Activated naive CD8-positive, alpha-beta T cell treated with anti-CD3 and anti-CD28 coated beads for 36 hours (primary cell): ENCODE measurements at regions not wholly inside any gene's neighbourhood (a gene's known extent, or its start where the extent isn't known, plus 50 kb on each side); places are given as distances from the start of the nearest gene placed in this dataset.
"Not testable (repeated sequence)": the region's sequence is repeated elsewhere in the genome, so short reads cannot be mapped to it uniquely, and the experiment has no call there.

ENCODE experiments used
- DNase-seq: peaks from one replicate; pipeline ENCODE4 v3.0.0; 2021
- H3K27ac Mint-ChIP-seq: one replicate; pipeline ENCODE4 v1.8.0; 2022; ENCODE audit warnings: mild to moderate bottlenecking, moderate library complexity, mixed read lengths
- H3K27me3 Mint-ChIP-seq: one replicate; pipeline ENCODE4 v1.8.0; 2022; ENCODE audit warnings: mild to moderate bottlenecking, mixed read lengths
- H3K36me3 Mint-ChIP-seq: one replicate; pipeline ENCODE4 v1.8.0; 2021; ENCODE audit warnings: mild to moderate bottlenecking, mixed read lengths
- H3K4me1 Mint-ChIP-seq: one replicate; pipeline ENCODE4 v1.8.0; 2021; ENCODE audit warnings: mixed read lengths
- H3K4me3 Mint-ChIP-seq: one replicate; pipeline ENCODE4 v1.8.0; 2022; ENCODE audit warnings: mild to moderate bottlenecking, moderate library complexity, mixed read lengths
- H3K9me3 Mint-ChIP-seq: one replicate; pipeline ENCODE4 v1.8.0; 2022; ENCODE audit warnings: mixed read lengths

DNA sequence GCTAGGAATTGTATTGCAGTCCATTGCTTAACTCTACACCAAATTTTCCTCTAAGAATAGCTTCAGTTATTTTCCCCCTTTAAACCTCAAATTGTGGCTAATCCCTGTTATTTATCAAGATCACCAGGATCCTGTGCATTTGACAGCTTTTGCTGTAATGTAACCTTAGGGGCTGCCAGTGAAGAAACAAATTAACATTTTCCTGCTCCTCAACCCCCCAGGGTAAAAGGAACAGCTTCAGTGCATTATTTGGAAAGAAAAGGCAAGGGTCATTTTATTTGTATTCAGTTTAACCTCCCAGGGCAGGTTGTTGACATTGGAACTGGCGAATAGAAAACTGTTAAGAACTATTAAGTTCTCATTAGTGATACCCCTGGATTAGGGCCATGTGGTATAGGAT, 57.0 kb downstream of the PCDH20 start:
- H3K27ac Mint-ChIP-seq, result no peak overlapping the region
- H3K27me3 Mint-ChIP-seq, result no peaks in the 10 kb centered on the region
- H3K4me1 Mint-ChIP-seq, result no peaks in the 10 kb centered on the region
- H3K9me3 Mint-ChIP-seq, result peaks cover 9% of the 10 kb centered on the region
- H3K36me3 Mint-ChIP-seq, result no peaks in the 10 kb centered on the region
- no peak overlapping the region for H3K4me3 Mint-ChIP-seq
- DNase-seq, result no peak

- H3K4me1 Mint-ChIP-seq, result no peaks in the 10 kb centered on the region
- peaks cover 2% of the 10 kb centered on the region for H3K9me3 Mint-ChIP-seq
- H3K27ac Mint-ChIP-seq, result no peak overlapping the region
- no peaks in the 10 kb centered on the region for H3K36me3 Mint-ChIP-seq
- H3K27me3 Mint-ChIP-seq, result no peaks in the 10 kb centered on the region
- H3K4me3 Mint-ChIP-seq, result no peak overlapping the region
- DNase-seq, result no peak
Measured at GRCh38 chr13:61350341-61350740, 65.3 kb downstream of the PCDH20 start.

DNA sequence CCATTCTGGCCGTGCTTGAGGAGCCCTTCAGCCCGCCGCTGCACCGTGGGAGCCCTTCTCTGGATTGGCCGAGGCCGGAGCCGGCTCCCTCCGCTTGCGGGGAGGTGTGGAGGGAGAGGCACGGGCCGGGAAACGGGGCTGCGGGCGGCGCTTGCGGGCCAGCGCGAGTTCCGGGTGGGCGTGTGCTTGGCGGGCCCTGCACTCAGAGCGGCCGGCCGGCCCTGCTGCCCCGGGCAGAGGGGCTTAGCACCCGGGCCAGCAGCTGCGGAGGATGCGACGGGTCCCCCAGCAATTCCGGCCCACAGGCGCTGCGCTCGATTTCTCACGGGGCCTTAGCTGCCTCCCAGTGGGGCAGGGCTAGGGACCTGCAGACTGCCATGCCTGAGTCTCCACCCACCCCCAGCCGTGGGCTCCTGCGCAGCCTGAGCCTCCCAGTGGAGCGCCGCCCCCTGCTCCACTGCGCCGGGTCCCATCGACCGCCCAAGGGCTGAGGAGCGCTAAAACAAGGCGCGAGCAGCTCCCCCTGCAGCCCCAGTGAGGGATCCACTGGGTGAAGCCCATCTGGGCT, 76.5 kb downstream of the PCDH20 start:
- Mint-ChIP-seq H3K36me3 (no peaks in the 10 kb centered on the region), H3K4me3 (no peak overlapping the region), H3K27me3 (no peaks in the 10 kb centered on the region), H3K27ac (no peak overlapping the region), H3K9me3 (no peaks in the 10 kb centered on the region), H3K4me1 (no peaks in the 10 kb centered on the region)
- DNase-seq, result no peak

GRCh38 chr13:61316647-61317046, 99.0 kb downstream of the PCDH20 start:
- no peak for DNase-seq
- no peaks in the 10 kb centered on the region for H3K27me3 Mint-ChIP-seq
- no peak overlapping the region for H3K27ac Mint-ChIP-seq
- H3K9me3 Mint-ChIP-seq, result peaks cover 14% of the 10 kb centered on the region
- no peaks in the 10 kb centered on the region for H3K36me3 Mint-ChIP-seq
- H3K4me1 Mint-ChIP-seq, result no peaks in the 10 kb centered on the region
- no peak overlapping the region for H3K4me3 Mint-ChIP-seq

- Mint-ChIP-seq H3K4me3 (no peak overlapping the region), H3K36me3 (no peaks in the 10 kb centered on the region), H3K4me1 (no peaks in the 10 kb centered on the region), H3K9me3 (peaks cover 1% of the 10 kb centered on the region), H3K27ac (no peak overlapping the region), H3K27me3 (no peaks in the 10 kb centered on the region)
- DNase-seq, result no peak
Measured at GRCh38 chr13:61294467-61295191, 121.0 kb downstream of the PCDH20 start.

GRCh38 chr13:61286148-61286745, 129.4 kb downstream of the PCDH20 start:
- no peaks in the 10 kb centered on the region for H3K27me3 Mint-ChIP-seq
- no peak overlapping the region for H3K27ac Mint-ChIP-seq
- no peak overlapping the region for H3K4me3 Mint-ChIP-seq
- H3K36me3 Mint-ChIP-seq, result no peaks in the 10 kb centered on the region
- H3K4me1 Mint-ChIP-seq, result no peaks in the 10 kb centered on the region
- H3K9me3 Mint-ChIP-seq, result peaks cover 1% of the 10 kb centered on the region
- peak; percentile 1 for DNase-seq

- no peak for DNase-seq
- Mint-ChIP-seq H3K4me3 (no peak overlapping the region), H3K36me3 (no peaks in the 10 kb centered on the region), H3K4me1 (no peaks in the 10 kb centered on the region), H3K9me3 (peaks cover 6% of the 10 kb centered on the region), H3K27me3 (no peaks in the 10 kb centered on the region), H3K27ac (no peak overlapping the region)
Measured at GRCh38 chr13:61277586-61278276, 137.9 kb downstream of the PCDH20 start.

- Mint-ChIP-seq H3K27me3 (no peaks in the 10 kb centered on the region), H3K27ac (no peak overlapping the region), H3K36me3 (no peaks in the 10 kb centered on the region), H3K9me3 (peaks cover 8% of the 10 kb centered on the region), H3K4me3 (no peak overlapping the region), H3K4me1 (no peaks in the 10 kb centered on the region)
- DNase-seq, result no peak
Measured at GRCh38 chr13:61277088-61277487, 138.6 kb downstream of the PCDH20 start.

DNA sequence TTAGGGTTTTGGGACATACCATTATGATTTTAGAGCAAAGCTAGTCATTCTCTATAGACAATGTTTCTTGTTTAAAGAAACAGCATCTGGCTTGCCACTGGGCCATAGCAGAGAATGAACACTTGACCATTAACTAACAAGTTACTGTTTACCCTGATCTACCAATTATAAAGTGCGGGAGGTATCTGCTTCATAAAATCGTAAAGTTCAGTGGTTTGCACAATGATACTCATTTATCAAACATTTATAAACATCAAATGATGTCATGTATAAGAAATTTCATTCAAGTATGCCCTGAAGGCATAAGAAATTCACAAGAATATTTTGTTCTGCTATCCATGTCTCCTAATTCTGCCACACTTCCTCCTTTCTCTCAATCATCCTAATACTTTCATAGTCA, 139.2 kb downstream of the PCDH20 start:
- Mint-ChIP-seq H3K27ac (no peak overlapping the region), H3K9me3 (peaks cover 13% of the 10 kb centered on the region), H3K4me1 (no peaks in the 10 kb centered on the region), H3K27me3 (no peaks in the 10 kb centered on the region), H3K36me3 (no peaks in the 10 kb centered on the region), H3K4me3 (no peak overlapping the region)
- DNase-seq, result no peak

DNA sequence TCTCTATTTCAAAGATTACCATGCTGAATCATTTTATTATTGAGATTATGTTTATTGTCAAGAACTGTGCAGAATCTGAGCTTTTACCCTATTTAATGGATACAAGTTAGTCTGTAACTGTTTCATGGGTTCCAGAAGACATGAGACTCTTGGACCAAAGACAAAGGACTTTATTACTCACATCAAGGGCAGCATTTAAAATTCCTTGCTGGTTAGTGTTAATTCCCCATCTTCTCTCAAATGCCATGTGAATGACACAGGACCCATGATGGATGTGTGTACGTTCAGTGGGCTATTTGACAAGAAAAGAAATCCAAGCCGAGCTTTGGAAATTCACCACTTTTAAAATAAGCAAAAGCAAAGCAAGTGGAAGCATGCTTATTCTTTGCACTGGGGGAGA, 139.9 kb downstream of the PCDH20 start:
- Mint-ChIP-seq H3K36me3 (no peaks in the 10 kb centered on the region), H3K27me3 (no peaks in the 10 kb centered on the region), H3K9me3 (peaks cover 18% of the 10 kb centered on the region), H3K4me3 (no peak overlapping the region), H3K27ac (no peak overlapping the region), H3K4me1 (no peaks in the 10 kb centered on the region)
- DNase-seq, result no peak

GRCh38 chr13:61275251-61275650, 140.4 kb downstream of the PCDH20 start:
- no peaks in the 10 kb centered on the region for H3K27me3 Mint-ChIP-seq
- DNase-seq, result no peak
- H3K9me3 Mint-ChIP-seq, result peaks cover 18% of the 10 kb centered on the region
- no peaks in the 10 kb centered on the region for H3K4me1 Mint-ChIP-seq
- H3K36me3 Mint-ChIP-seq, result no peaks in the 10 kb centered on the region
- no peak overlapping the region for H3K4me3 Mint-ChIP-seq
- no peak overlapping the region for H3K27ac Mint-ChIP-seq

GRCh38 chr13:61266896-61267295, 148.8 kb downstream of the PCDH20 start:
- not testable (repeated sequence) for H3K36me3 Mint-ChIP-seq, H3K4me3 Mint-ChIP-seq, H3K4me1 Mint-ChIP-seq, H3K27me3 Mint-ChIP-seq, DNase-seq, H3K27ac Mint-ChIP-seq
- peaks cover 26% of the 10 kb centered on the region for H3K9me3 Mint-ChIP-seq

GRCh38 chr13:61261746-61262472, 153.7 kb downstream of the PCDH20 start:
- Mint-ChIP-seq H3K27ac (no peak overlapping the region), H3K36me3 (no peaks in the 10 kb centered on the region), H3K4me3 (no peak overlapping the region), H3K4me1 (no peaks in the 10 kb centered on the region), H3K9me3 (peaks cover 1% of the 10 kb centered on the region), H3K27me3 (no peaks in the 10 kb centered on the region)
- DNase-seq, result no peak

GRCh38 chr13:61258185-61258584, 157.5 kb downstream of the PCDH20 start:
- DNase-seq, result no peak
- Mint-ChIP-seq H3K9me3 (no peaks in the 10 kb centered on the region), H3K27me3 (no peaks in the 10 kb centered on the region), H3K36me3 (no peaks in the 10 kb centered on the region), H3K4me1 (no peaks in the 10 kb centered on the region), H3K4me3 (no peak overlapping the region), H3K27ac (no peak overlapping the region)
